ENCODE measurements at regions not wholly inside any gene's neighbourhood (a gene's known extent, or its start where the extent isn't known, plus 50 kb on each side); places are given as distances from the start of the nearest gene placed in this dataset.

- H3K27me3 Mint-ChIP-seq = no peaks in the 10 kb centered on the region
- peaks cover 3% of the 10 kb centered on the region for H3K36me3 Mint-ChIP-seq
- peak overlapping the region; percentile 5 for H3K27ac Mint-ChIP-seq
- H3K4me3 Mint-ChIP-seq = no peak overlapping the region
- peaks cover 27% of the 10 kb centered on the region for H3K4me1 Mint-ChIP-seq (ENCODE audit: low read depth)
- H3K9me3 Mint-ChIP-seq (ENCODE audit: low read depth) = no peaks in the 10 kb centered on the region
Observed at GRCh38 chr13:99119656-99120055, 81.0 kb upstream of the UBAC2 start.

DNA sequence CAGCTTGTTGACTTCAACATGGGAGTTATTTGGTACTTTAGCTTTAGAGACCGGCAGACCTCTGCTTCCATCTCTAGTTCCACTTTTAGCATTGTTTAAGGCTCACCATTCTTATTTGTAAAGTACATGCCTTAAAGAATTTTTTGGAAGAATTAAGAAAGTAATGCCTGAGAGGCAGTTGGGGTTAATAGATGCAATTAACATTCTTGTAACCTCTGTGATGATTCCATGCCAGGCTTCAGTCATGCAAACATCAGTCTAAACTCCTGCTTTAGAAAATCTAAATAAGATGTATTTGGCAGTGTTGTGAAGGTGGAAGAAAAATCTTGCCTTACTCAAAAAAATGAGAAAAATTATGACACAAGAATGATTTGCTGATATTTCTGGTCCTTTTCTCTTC is 79.9 kb upstream of the UBAC2 start:
- peaks cover 3% of the 10 kb centered on the region for H3K36me3 Mint-ChIP-seq
- peaks cover 36% of the 10 kb centered on the region for H3K4me1 Mint-ChIP-seq (ENCODE audit: low read depth)
- no peak overlapping the region for H3K27ac Mint-ChIP-seq
- H3K27me3 Mint-ChIP-seq = no peaks in the 10 kb centered on the region
- peak overlapping the region; percentile 4 for H3K4me3 Mint-ChIP-seq
- no peaks in the 10 kb centered on the region for H3K9me3 Mint-ChIP-seq (ENCODE audit: low read depth)

DNA sequence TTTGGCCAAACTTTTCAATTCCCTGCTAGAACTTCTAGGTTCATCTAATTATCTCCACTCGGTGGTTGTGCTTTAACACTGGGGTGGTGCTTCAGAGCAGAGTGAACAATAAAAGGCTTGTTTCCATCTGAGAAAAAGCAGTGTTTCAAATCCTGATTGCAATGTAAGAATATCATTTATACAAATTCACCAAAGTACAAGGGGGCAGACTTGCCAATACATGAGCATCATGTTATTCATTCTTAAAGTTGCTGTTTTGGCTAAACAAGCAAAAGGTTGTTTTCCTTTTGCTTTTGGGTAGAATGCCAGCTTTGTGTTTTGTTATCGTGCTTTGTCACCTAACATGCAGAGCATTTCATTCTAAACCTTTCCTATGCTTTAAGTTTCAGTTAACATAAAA is 78.5 kb upstream of the UBAC2 start:
- Mint-ChIP-seq H3K9me3 (ENCODE audit: low read depth) (no peaks in the 10 kb centered on the region), H3K27me3 (no peaks in the 10 kb centered on the region), H3K4me3 (no peak overlapping the region), H3K36me3 (peaks cover 3% of the 10 kb centered on the region), H3K27ac (no peak overlapping the region), H3K4me1 (ENCODE audit: low read depth) (peaks cover 36% of the 10 kb centered on the region)

DNA sequence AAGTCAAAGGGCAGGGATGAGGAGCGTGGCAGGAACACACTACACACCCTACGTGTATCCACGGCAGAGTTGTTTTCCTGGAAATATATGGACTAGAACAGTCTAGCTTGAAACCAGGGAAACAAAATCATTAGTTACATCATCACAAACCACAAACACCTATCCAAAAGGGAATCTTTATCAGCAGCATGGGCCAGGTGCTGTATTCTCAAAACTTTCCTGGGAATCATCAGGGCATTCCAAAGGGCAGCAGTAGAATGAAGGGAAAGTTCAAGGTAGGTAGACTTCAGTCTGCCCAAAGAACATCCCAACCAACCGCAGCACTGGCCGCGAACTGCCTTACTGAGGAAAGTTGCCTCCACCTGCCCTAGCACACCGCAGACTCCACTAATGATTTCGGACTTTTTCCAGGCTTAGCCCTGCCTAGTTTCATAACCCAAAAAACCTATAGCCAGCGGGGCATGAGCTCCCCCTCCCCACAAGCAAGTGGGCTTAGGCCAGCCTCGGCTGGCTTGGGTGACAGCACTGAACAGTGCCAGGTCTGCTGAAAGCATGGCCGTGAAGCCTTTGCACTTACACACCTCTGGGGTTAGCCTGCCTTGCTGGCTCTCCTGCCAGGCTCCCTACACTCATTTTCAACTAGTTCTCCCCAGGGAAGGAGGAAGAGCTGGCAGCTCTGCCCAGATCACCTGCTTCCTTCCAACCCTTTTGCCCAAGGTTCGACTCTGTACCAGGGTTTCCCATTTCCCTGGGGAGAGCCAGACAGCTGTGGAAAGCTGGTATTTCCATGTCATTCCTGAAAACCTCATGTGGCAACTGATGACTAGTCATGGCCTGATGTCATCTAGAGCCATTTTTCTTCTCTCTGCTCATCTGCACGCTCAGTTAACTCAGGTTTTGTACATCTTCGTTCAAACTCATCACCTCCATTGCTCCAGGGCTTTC is 77.3 kb upstream of the UBAC2 start:
- H3K27me3 Mint-ChIP-seq = no peaks in the 10 kb centered on the region
- peaks cover 3% of the 10 kb centered on the region for H3K36me3 Mint-ChIP-seq
- H3K4me3 Mint-ChIP-seq = peak overlapping the region; percentile 8
- peaks cover 36% of the 10 kb centered on the region for H3K4me1 Mint-ChIP-seq (ENCODE audit: low read depth)
- H3K27ac Mint-ChIP-seq = no peak overlapping the region
- H3K9me3 Mint-ChIP-seq (ENCODE audit: low read depth) = no peaks in the 10 kb centered on the region

- Mint-ChIP-seq H3K4me1 (ENCODE audit: low read depth) (peaks cover 36% of the 10 kb centered on the region), H3K36me3 (peaks cover 3% of the 10 kb centered on the region), H3K27ac (no peak overlapping the region), H3K27me3 (no peaks in the 10 kb centered on the region), H3K4me3 (peak overlapping the region; percentile 56), H3K9me3 (ENCODE audit: low read depth) (no peaks in the 10 kb centered on the region)
Observed at GRCh38 chr13:99124046-99124400, 76.6 kb upstream of the UBAC2 start.

GRCh38 chr13:99124794-99125316 is 75.8 kb upstream of the UBAC2 start:
- H3K4me3 Mint-ChIP-seq = peak overlapping the region; percentile 56
- peak overlapping the region; percentile 46 for H3K27ac Mint-ChIP-seq
- peaks cover 31% of the 10 kb centered on the region for H3K4me1 Mint-ChIP-seq (ENCODE audit: low read depth)
- no peaks in the 10 kb centered on the region for H3K9me3 Mint-ChIP-seq (ENCODE audit: low read depth)
- H3K27me3 Mint-ChIP-seq = no peaks in the 10 kb centered on the region
- H3K36me3 Mint-ChIP-seq = peaks cover 3% of the 10 kb centered on the region

DNA sequence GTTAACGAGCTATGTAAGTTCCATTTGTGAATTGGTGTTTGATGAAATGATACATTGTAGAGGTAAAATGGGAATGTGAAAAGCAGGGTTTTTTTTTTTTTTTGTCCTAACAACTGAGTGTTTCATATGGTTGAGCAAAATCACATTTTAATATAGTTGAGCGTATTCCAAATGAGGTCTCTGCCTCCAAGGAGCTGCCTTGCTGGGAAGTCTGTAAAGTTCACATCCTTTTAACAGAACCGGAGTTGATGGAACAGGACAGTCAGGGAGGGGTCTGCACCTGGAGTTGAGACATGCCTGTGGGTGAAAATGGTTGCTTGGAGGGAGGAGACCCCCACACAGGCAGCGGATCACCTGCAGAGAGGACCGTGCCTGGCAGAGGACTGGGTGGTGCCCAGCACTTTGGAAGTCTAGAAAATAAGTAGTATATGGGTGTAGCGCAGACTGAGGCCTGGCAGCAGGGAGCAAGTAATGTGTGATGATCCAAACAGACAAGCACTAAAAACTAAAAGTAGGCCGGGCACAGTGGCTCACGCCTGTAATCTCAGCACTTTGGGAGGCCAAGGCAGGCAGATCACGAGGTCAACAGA is 75.2 kb upstream of the UBAC2 start:
- Mint-ChIP-seq H3K9me3 (ENCODE audit: low read depth) (no peaks in the 10 kb centered on the region), H3K4me1 (ENCODE audit: low read depth) (peaks cover 29% of the 10 kb centered on the region), H3K4me3 (peak overlapping the region; percentile 56), H3K36me3 (peaks cover 2% of the 10 kb centered on the region), H3K27ac (peak overlapping the region; percentile 46), H3K27me3 (no peaks in the 10 kb centered on the region)

DNA sequence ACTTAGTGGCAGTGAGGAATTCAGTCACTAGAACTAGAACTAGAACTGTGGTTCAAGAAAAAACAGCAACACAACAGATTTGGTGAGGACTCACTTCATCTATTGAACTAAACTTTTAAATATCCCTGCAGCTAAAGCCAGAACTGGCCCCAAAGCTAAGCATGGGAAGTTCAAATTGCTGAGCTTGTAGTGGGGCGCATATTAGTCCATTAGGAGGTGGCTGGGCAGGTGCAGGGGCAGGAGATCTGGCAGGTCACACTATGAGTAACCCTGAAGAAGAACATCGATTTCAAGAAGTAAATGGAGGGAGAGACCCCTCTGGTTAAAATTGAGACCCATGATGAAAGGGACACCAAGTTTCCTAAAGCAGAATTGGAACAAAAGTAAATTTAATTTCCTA is 73.8 kb upstream of the UBAC2 start:
- H3K27ac Mint-ChIP-seq = no peak overlapping the region
- H3K4me1 Mint-ChIP-seq (ENCODE audit: low read depth) = peaks cover 21% of the 10 kb centered on the region
- H3K27me3 Mint-ChIP-seq = no peaks in the 10 kb centered on the region
- no peaks in the 10 kb centered on the region for H3K36me3 Mint-ChIP-seq
- H3K9me3 Mint-ChIP-seq (ENCODE audit: low read depth) = no peaks in the 10 kb centered on the region
- H3K4me3 Mint-ChIP-seq = no peak overlapping the region

DNA sequence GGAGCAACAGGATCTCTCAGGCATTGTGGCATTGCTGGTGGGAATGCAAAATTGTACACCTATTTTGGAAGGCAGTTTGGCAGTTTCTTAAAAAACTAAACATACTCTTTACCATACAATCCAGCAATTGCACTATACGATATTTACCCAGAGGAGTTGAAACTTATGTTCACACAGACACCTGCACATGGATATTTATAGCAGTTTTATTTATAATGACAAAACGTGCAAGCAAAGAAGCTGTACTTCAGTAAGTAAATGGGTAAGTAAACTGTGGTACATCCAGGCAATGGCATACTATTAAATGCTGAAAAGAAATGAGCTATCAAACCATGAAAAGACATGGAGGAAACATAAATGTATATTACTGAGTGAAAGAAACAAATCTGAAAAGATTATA is 71.6 kb upstream of the UBAC2 start:
- Mint-ChIP-seq H3K27ac (no peak overlapping the region), H3K27me3 (no peaks in the 10 kb centered on the region), H3K36me3 (no peaks in the 10 kb centered on the region), H3K4me3 (no peak overlapping the region), H3K4me1 (ENCODE audit: low read depth) (peaks cover 15% of the 10 kb centered on the region), H3K9me3 (ENCODE audit: low read depth) (no peaks in the 10 kb centered on the region)

- no peak overlapping the region for H3K27ac Mint-ChIP-seq
- H3K27me3 Mint-ChIP-seq = no peaks in the 10 kb centered on the region
- H3K4me3 Mint-ChIP-seq = no peak overlapping the region
- H3K4me1 Mint-ChIP-seq (ENCODE audit: low read depth) = peaks cover 6% of the 10 kb centered on the region
- no peaks in the 10 kb centered on the region for H3K9me3 Mint-ChIP-seq (ENCODE audit: low read depth)
- no peaks in the 10 kb centered on the region for H3K36me3 Mint-ChIP-seq
Observed at GRCh38 chr13:99129951-99130350, 70.7 kb upstream of the UBAC2 start.

DNA sequence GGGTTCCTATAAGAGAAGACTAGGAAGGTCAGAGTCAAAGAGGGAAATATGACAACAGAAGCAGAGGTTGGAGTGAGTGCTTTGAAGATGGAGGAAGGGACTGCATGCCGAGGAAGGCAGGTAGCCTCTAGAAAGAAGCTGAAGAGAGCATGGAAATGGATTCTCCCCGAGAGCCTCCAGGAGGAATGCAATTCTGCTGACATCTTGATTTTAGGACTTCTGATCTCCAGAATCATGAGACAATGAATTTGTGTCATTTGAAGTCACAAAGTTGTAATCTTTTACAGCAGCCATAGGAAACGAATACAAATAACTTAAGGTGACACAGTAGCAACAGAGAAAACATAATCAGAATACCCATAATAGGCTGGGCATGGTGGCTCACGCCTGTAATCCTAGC is 69.2 kb upstream of the UBAC2 start:
- Mint-ChIP-seq H3K27ac (no peak overlapping the region), H3K9me3 (ENCODE audit: low read depth) (no peaks in the 10 kb centered on the region), H3K4me3 (no peak overlapping the region)

DNA sequence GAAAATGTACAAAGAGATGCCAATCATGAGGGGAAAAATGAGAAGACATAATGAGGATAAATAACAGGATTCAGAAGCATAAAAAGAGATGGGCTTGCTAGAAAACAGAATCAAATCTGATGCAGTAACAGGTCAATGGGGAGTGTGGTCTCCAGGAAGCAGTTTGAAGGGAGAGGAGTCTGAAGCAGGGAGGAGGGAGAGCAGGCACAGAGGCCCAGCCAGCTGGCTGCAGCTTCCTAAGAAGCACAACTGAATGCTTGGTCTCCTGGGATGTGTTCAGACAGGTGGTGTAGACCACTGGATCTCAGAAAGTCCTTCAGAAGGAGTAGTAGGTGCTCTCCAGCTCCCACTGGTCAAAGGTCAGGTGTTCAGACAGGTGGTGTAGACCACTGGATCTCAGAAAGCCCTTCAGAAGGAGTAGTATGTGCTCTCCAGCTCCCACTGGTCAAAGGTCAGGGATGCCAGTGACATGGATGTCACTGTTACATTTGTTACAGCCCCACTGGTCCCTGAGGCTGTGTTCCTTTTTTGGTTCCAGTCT is 68.3 kb upstream of the UBAC2 start:
- Mint-ChIP-seq H3K27ac (no peak overlapping the region), H3K4me1 (ENCODE audit: low read depth) (no peaks in the 10 kb centered on the region), H3K27me3 (no peaks in the 10 kb centered on the region)

More for the DNA sequence above, 69.2 kb upstream of the UBAC2 start:
- Mint-ChIP-seq H3K36me3 (no peaks in the 10 kb centered on the region), H3K27me3 (no peaks in the 10 kb centered on the region), H3K4me1 (ENCODE audit: low read depth) (no peaks in the 10 kb centered on the region)

GRCh38 chr13:99133230-99133629 is 67.4 kb upstream of the UBAC2 start:
- no peak overlapping the region for H3K4me3 Mint-ChIP-seq
- no peaks in the 10 kb centered on the region for H3K27me3 Mint-ChIP-seq
- H3K27ac Mint-ChIP-seq = no peak overlapping the region
- H3K4me1 Mint-ChIP-seq (ENCODE audit: low read depth) = no peaks in the 10 kb centered on the region
- H3K36me3 Mint-ChIP-seq = no peaks in the 10 kb centered on the region
- H3K9me3 Mint-ChIP-seq (ENCODE audit: low read depth) = no peaks in the 10 kb centered on the region

More for the DNA sequence above, 68.3 kb upstream of the UBAC2 start:
- Mint-ChIP-seq H3K4me3 (no peak overlapping the region), H3K9me3 (ENCODE audit: low read depth) (no peaks in the 10 kb centered on the region), H3K36me3 (no peaks in the 10 kb centered on the region)

- Mint-ChIP-seq H3K9me3 (ENCODE audit: low read depth) (no peaks in the 10 kb centered on the region), H3K27ac (no peak overlapping the region), H3K4me1 (ENCODE audit: low read depth) (no peaks in the 10 kb centered on the region), H3K36me3 (no peaks in the 10 kb centered on the region), H3K27me3 (no peaks in the 10 kb centered on the region), H3K4me3 (no peak overlapping the region)
Observed at GRCh38 chr13:99133848-99134247, 66.8 kb upstream of the UBAC2 start.

DNA sequence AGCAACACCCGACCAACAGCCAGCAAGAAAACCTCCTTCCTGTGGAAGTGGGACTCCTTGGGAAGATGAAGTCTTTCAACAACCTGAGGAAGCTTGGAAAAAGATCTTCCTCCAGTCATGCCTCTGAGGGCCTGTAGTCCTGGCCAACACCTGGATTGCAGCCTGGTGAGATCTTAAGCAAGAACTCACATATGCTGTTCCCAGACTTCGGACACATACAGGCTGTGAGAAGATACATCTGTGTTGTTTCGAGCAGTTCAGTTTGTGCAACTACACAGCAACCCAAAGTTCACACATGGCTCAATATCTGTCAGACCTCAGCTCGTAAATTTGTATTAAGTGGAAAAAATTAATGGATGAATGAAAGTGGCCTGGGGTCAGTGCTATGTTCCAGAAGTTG is 65.1 kb upstream of the UBAC2 start:
- no peak overlapping the region for H3K27ac Mint-ChIP-seq
- no peaks in the 10 kb centered on the region for H3K27me3 Mint-ChIP-seq
- no peak overlapping the region for H3K4me3 Mint-ChIP-seq

More for the DNA sequence above, 65.1 kb upstream of the UBAC2 start:
- Mint-ChIP-seq H3K9me3 (ENCODE audit: low read depth) (no peaks in the 10 kb centered on the region), H3K4me1 (ENCODE audit: low read depth) (no peaks in the 10 kb centered on the region), H3K36me3 (no peaks in the 10 kb centered on the region)

Data from activated naive CD8-positive, alpha-beta T cell (primary cell).